ENCODE measurements at regions not wholly inside any gene's neighbourhood (a gene's known extent, or its start where the extent isn't known, plus 50 kb on each side); places are given as distances from the start of the nearest gene placed in this dataset.

DNA sequence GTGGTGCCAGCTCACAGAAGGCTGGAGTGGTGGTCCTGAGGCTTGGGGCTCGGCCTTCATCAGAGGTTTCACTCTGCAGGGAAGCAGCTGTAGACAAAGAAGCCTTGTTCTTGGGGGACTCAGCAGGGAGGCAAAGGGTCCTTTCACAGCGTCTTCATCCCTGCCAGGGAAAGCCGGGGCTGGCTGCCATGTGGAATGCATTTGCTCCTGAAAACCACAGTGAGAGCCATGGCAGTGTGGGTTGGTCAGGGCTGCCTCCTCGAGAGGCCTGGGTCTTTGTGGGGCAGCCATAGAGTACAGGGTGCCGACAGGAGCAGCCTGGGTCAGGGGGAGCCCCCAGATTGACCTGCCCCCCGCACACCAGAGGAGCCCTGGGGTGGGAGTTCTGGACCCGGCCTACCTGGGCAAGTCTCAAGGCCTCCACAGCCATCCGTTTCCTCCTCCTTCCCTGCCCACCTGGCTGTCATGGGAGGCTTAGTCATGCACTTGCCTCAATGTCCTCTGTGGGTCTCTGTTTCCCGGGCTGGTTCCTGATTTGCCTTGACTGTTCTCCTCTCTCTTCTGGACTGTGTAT is 144.0 kb downstream of the CDC5L start:
- TF ChIP-seq, protein P1, sequence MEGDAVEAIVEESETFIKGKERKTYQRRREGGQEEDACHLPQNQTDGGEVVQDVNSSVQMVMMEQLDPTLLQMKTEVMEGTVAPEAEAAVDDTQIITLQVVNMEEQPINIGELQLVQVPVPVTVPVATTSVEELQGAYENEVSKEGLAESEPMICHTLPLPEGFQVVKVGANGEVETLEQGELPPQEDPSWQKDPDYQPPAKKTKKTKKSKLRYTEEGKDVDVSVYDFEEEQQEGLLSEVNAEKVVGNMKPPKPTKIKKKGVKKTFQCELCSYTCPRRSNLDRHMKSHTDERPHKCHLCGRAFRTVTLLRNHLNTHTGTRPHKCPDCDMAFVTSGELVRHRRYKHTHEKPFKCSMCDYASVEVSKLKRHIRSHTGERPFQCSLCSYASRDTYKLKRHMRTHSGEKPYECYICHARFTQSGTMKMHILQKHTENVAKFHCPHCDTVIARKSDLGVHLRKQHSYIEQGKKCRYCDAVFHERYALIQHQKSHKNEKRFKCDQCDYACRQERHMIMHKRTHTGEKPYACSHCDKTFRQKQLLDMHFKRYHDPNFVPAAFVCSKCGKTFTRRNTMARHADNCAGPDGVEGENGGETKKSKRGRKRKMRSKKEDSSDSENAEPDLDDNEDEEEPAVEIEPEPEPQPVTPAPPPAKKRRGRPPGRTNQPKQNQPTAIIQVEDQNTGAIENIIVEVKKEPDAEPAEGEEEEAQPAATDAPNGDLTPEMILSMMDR (IDR thresholded peaks at IDR 0.05): no peak
- Histone ChIP-seq H3K27ac (no peak overlapping the region), H3K36me3 (no peaks in the 10 kb centered on the region), H3K27me3 (peaks cover 0 to 26% of the 10 kb centered on the region in 2 donors), H3K9me3 (no peaks in the 10 kb centered on the region), H3K4me3 (no peak overlapping the region), H3K4me1 (no peaks in the 10 kb centered on the region)
- intact Hi-C loops (cut with DNase I): no loop called here
- ATAC-seq (no peak), DNase-seq (no peak)

DNA sequence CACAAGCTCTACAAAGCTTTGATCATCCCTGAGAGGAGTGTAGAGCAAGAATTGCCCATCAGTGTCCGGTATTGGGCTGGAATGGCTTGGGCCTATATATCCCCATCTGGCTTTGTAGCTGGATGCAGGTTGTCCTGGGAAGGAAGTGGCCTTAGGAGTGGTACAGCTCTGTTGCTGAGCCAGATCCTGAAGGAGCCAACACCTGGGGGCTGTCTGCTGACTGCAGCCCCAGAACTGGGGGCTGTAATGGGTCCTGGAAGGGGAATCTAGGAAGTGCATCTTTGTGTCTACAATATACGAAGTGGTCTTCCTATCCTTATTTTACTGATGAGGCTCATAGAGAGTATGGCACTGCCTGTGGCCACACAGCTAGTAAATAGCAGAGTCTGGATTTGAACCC is 145.9 kb downstream of the CDC5L start:
- intact Hi-C loops (cut with DNase I): no loop called here
- DNase-seq: no peak
- TF ChIP-seq, protein P1 (IDR thresholded peaks at IDR 0.05): no peak
- Histone ChIP-seq H3K27me3 (peaks cover 0 to 14% of the 10 kb centered on the region in 2 donors), H3K4me3 (no peak overlapping the region), H3K4me1 (no peaks in the 10 kb centered on the region), H3K27ac (no peak overlapping the region), H3K9me3 (no peaks in the 10 kb centered on the region), H3K36me3 (no peaks in the 10 kb centered on the region)
- no peak for ATAC-seq

DNA sequence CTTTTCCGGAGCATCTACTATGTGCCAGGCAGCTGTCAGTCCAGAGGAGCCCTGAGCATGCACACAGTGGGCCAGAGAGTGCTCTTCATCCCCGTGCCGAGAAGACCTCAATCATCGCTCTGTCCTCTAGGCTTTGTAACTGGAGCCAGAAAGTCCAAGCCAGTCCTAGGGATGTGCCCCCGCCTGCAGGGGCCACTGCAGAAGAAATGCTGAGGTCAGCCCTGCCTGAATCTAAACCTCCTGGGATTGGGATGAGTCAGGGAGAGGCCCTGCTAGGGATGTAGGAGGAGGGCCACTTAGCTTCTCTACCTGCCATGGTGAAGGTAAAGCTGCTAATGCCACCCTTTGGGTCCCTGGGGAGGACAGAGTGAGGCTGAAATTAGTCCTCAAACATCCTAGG is 146.8 kb downstream of the CDC5L start:
- Histone ChIP-seq H3K27me3 (peaks cover 0 to 6% of the 10 kb centered on the region in 2 donors), H3K4me1 (no peaks in the 10 kb centered on the region), H3K9me3 (no peaks in the 10 kb centered on the region), H3K4me3 (no peak overlapping the region), H3K36me3 (no peaks in the 10 kb centered on the region), H3K27ac (no peak overlapping the region)
- TF ChIP-seq, protein P1 (IDR thresholded peaks at IDR 0.05): no peak
- no peak for DNase-seq
- intact Hi-C loops (cut with DNase I): no loop called here
- ATAC-seq: no peak

DNA sequence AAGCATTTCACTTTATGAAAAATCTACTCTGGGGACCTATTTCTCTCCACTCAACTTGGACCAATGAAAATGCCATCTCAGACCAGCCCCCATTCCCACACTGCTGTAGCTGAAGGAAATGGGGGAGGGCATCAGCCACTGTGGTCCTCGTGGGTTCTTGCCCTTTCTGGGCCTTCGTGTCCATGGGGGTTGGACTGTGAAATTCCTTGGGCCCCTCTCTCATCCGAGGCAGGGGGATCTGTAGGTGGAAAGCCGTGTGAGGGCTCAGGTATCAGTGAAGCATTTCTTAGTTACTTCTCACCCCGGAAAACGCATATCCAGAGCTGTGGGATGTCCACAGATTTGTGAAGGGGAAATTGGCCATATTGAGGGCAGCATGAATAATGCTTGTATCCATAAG is 147.9 kb downstream of the CDC5L start:
- no peaks in the 10 kb centered on the region for H3K27me3 ChIP-seq
- intact Hi-C loops (cut with DNase I): no loop called here
- no peak overlapping the region for H3K27ac ChIP-seq
- no peak for DNase-seq
- no peaks in the 10 kb centered on the region for H3K36me3 ChIP-seq
- ATAC-seq: no peak
- no peaks in the 10 kb centered on the region for H3K9me3 ChIP-seq
- TF ChIP-seq, protein P1 (IDR thresholded peaks at IDR 0.05): no peak
- H3K4me3 ChIP-seq: no peak overlapping the region
- no peaks in the 10 kb centered on the region for H3K4me1 ChIP-seq

DNA sequence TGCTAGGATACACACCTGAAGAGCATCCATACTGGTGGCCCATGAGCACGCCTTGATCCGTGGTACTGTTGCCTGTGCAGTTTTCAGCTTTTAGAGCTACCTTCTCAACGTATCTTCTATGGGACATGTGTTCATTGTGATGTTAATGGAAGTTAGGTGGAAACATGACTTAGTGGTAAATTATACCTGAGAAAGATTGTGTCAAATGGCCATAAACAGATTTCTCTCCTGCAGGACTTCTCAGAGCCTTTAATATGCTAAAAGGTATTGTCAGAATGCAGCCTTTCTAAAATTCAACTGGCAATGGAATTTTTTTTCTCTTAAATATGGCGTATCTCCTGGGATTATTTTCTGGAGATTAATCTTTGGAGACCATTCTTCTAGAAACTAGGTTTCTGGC is 148.5 kb downstream of the CDC5L start:
- no peaks in the 10 kb centered on the region for H3K27me3 ChIP-seq
- H3K9me3 ChIP-seq: no peaks in the 10 kb centered on the region
- intact Hi-C loops (cut with DNase I): no loop called here
- no peaks in the 10 kb centered on the region for H3K4me1 ChIP-seq
- TF ChIP-seq, protein P1 (IDR thresholded peaks at IDR 0.05): no peak
- H3K4me3 ChIP-seq: no peak overlapping the region
- no peak overlapping the region for H3K27ac ChIP-seq
- no peak for ATAC-seq
- DNase-seq: no peak
- H3K36me3 ChIP-seq: no peaks in the 10 kb centered on the region
